Hepatocyte (in vitro differentiated cells): ENCODE measurements at regions not wholly inside any gene's neighbourhood (a gene's known extent, or its start where the extent isn't known, plus 50 kb on each side); places are given as distances from the start of the nearest gene placed in this dataset.

Experiments used
- DNase-seq: peaks from one replicate; pipeline ENCODE4 v3.0.0-alpha.2; 2016; ENCODE audit warnings: low spot score
- H2AFZ ChIP-seq: fragments of 200-600 bp; sonication (generic); 2 replicates; pipeline ENCODE4 v1.6.0; 2016; ENCODE audit warnings: antibody characterized with exemption, mild to moderate bottlenecking
- H3K27ac ChIP-seq: fragments of 200-600 bp; sonication (generic); 2 replicates; pipeline ENCODE4 v1.5.1; 2016; ENCODE audit warnings: mild to moderate bottlenecking
- H3K27me3 ChIP-seq: fragments of 200-600 bp; sonication (generic); 2 replicates; pipeline ENCODE4 v1.6.1; 2016
- H3K36me3 ChIP-seq: fragments of 200-600 bp; sonication (generic); replicated peaks from 2 replicates; pipeline ENCODE4 v1.5.1; 2016; ENCODE audit warnings: low read depth; ENCODE audit not compliant: insufficient read depth
- H3K4me1 ChIP-seq: fragments of 200-600 bp; sonication (generic); 2 replicates; pipeline ENCODE4 v1.5.1; 2016; ENCODE audit warnings: mild to moderate bottlenecking, moderate library complexity; ENCODE audit not compliant: insufficient read depth
- H3K4me2 ChIP-seq: fragments of 200-600 bp; sonication (generic); 2 replicates; pipeline ENCODE4 v1.6.0; 2016
- H3K4me3 ChIP-seq: fragments of 200-600 bp; sonication (generic); 2 replicates; pipeline ENCODE4 v1.5.1; 2016; ENCODE audit warnings: mild to moderate bottlenecking
- H3K79me2 ChIP-seq: fragments of 200-600 bp; sonication (generic); 2 replicates; pipeline ENCODE4 v1.6.0; 2017; ENCODE audit warnings: mild to moderate bottlenecking
- H3K9me2 ChIP-seq: fragments of 200-600 bp; sonication (generic); replicated peaks from 2 replicates; pipeline ENCODE4 v1.6.0; 2017; ENCODE audit warnings: mild to moderate bottlenecking; ENCODE audit not compliant: insufficient read depth
- H3K9me3 ChIP-seq: fragments of 200-600 bp; sonication (generic); 2 replicates; pipeline ENCODE4 v1.5.1; 2016; ENCODE audit warnings: low read depth, mild to moderate bottlenecking
- H4K20me1 ChIP-seq: fragments of 200-600 bp; sonication (generic); 2 replicates; pipeline ENCODE4 v1.6.0; 2016; ENCODE audit warnings: mild to moderate bottlenecking; ENCODE audit not compliant: insufficient read depth, poor library complexity, severe bottlenecking
- EZH2 ChIP-seq: fragments of 200-600 bp; sonication (generic); IDR thresholded peaks from 2 replicates; pipeline ENCODE4 v1.6.1; 2016; ENCODE audit warnings: antibody characterized with exemption, mild to moderate bottlenecking, borderline replicate concordance
- EZH2phosphoT487 ChIP-seq: fragments of 200-600 bp; sonication (generic); IDR thresholded peaks from one replicate; pipeline ENCODE4 v1.6.1; 2018; ENCODE audit warnings: antibody characterized with exemption, mild to moderate bottlenecking, low read depth, moderate library complexity; ENCODE audit not compliant: unreplicated experiment, severe bottlenecking
- WGBS: methylation state at CpG from one replicate; pipeline ENCODE4 v1.1.6; 2016; ENCODE audit warnings: low lambda C conversion rate; ENCODE audit errors: missing lambda C conversion rate; 5-methylcytosine and 5-hydroxymethylcytosine counted together
- TF ChIP-seq, protein P1 (sequence below): fragments of 200-600 bp; sonication (generic); IDR thresholded peaks from 2 replicates; pipeline ENCODE4 v1.5.1; 2016; ENCODE audit warnings: antibody characterized with exemption, mild to moderate bottlenecking; ENCODE audit not compliant: poor library complexity

DNA sequence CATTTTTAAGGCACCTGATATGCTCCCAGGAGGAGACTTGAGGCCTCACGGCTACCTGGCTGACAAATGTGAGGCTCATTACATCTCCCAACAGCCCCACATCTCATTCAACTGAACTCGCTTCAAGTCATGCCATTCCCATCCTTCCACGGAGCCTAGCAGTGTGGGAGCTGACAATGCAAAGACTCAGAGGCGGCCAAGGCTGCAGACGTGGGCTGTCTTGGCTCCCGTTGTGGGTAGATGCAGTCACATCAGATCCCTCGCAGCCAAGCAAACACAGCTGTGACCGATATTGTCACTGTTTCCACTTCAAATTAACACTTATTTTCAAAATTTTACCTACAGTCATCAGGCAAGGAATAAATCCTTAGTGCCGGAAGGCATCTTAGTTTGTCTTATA lies 64.0 kb upstream of the TRIB2 start:
- Histone ChIP-seq H3K4me3 (no peak overlapping the region), H3K79me2 (no peaks in the 10 kb centered on the region), H4K20me1 (no peaks in the 10 kb centered on the region), H3K9me2 (no peaks in the 10 kb centered on the region), H2AFZ (no peak overlapping the region), H3K4me2 (no peak overlapping the region), H3K27ac (no peak overlapping the region), H3K27me3 (no peaks in the 10 kb centered on the region), H3K9me3 (no peaks in the 10 kb centered on the region), H3K36me3 (no peaks in the 10 kb centered on the region), H3K4me1 (no peaks in the 10 kb centered on the region)
- TF ChIP-seq EZH2phosphoT487 (no peak), EZH2 (no peak)
- TF ChIP-seq, protein P1, sequence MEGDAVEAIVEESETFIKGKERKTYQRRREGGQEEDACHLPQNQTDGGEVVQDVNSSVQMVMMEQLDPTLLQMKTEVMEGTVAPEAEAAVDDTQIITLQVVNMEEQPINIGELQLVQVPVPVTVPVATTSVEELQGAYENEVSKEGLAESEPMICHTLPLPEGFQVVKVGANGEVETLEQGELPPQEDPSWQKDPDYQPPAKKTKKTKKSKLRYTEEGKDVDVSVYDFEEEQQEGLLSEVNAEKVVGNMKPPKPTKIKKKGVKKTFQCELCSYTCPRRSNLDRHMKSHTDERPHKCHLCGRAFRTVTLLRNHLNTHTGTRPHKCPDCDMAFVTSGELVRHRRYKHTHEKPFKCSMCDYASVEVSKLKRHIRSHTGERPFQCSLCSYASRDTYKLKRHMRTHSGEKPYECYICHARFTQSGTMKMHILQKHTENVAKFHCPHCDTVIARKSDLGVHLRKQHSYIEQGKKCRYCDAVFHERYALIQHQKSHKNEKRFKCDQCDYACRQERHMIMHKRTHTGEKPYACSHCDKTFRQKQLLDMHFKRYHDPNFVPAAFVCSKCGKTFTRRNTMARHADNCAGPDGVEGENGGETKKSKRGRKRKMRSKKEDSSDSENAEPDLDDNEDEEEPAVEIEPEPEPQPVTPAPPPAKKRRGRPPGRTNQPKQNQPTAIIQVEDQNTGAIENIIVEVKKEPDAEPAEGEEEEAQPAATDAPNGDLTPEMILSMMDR: no peak
- no peak for DNase-seq
- 89% methylated on average over 9 of the region's 9 CpGs for WGBS

DNA sequence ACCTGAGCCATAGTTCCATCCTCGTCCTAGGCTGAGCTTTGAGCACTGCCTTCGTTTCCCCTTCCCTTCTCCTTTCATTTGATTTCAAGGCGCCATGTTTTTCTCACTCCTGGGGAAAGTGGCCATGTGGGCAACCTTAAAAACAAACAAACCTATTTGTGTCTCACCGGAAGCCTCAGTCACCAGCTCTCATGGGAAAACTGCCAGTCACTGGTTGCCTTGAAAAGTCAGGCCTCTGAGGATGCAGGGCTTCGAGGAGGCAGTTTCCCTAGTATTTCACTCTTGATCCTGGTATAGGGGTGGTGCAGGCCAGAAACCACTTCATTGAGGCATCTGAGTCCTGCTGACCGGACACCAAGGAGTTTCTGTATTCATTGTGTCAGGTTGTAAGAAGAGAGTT lies 59.2 kb upstream of the TRIB2 start:
- no peaks in the 10 kb centered on the region for H3K79me2 ChIP-seq
- no peak overlapping the region for H2AFZ ChIP-seq
- no peak for DNase-seq
- H3K9me2 ChIP-seq: no peaks in the 10 kb centered on the region
- H3K4me1 ChIP-seq: no peaks in the 10 kb centered on the region
- H3K4me3 ChIP-seq: no peak overlapping the region
- no peak overlapping the region for H3K27ac ChIP-seq
- H3K4me2 ChIP-seq: no peak overlapping the region
- no peaks in the 10 kb centered on the region for H3K9me3 ChIP-seq
- TF ChIP-seq, protein P1: no peak
- TF ChIP-seq EZH2phosphoT487: no peak
- no peak for TF ChIP-seq EZH2
- H3K27me3 ChIP-seq: no peaks in the 10 kb centered on the region
- no peaks in the 10 kb centered on the region for H3K36me3 ChIP-seq
- H4K20me1 ChIP-seq: no peaks in the 10 kb centered on the region
- WGBS: 72% methylated on average over 6 of the region's 6 CpGs

DNA sequence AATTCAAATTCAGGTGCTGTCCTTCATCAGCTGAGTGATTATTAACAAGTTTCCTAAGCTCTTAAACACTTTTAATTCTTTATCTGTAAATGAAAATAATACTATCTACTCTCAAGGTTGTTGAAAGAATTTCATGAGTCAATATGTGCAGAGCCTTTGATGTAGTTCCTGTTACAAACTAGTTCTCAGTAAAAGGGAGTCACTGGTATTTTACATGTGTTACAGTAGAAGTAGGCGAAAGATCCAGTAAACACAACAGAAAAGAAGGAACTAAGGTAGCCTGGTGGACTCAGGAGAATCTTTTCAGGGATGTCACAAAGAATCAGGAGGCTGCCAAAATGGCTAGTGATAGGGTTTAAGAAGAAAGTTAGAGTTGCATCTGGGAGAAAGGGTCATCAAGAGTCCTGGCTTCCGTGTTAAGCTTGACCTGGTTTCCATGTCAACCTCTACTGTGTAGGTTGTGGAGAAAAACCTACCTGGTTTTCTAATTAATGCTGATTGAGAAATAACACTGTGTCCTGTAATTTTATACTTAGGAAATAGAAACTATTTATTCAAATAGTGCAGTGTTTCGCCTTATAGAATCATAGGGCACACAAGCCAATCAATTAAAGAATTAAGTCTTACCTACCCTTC lies 58.3 kb upstream of the TRIB2 start:
- no peaks in the 10 kb centered on the region for H3K9me2 ChIP-seq
- no peaks in the 10 kb centered on the region for H3K27me3 ChIP-seq
- DNase-seq: peak; percentile 9
- no peak overlapping the region for H3K4me3 ChIP-seq
- TF ChIP-seq, protein P1: no peak
- TF ChIP-seq EZH2phosphoT487: no peak
- no peak for TF ChIP-seq EZH2
- H3K4me1 ChIP-seq: no peaks in the 10 kb centered on the region
- H3K79me2 ChIP-seq: no peaks in the 10 kb centered on the region
- H3K9me3 ChIP-seq: no peaks in the 10 kb centered on the region
- H3K27ac ChIP-seq: peak overlapping the region; percentile 19
- no peak overlapping the region for H3K4me2 ChIP-seq
- H4K20me1 ChIP-seq: no peaks in the 10 kb centered on the region
- WGBS: 86% methylated on average over 3 of the region's 3 CpGs
- no peak overlapping the region for H2AFZ ChIP-seq
- H3K36me3 ChIP-seq: no peaks in the 10 kb centered on the region
